ENCODE measurements at regions not wholly inside any gene's neighbourhood (a gene's known extent, or its start where the extent isn't known, plus 50 kb on each side); places are given as distances from the start of the nearest gene placed in this dataset.

DNA sequence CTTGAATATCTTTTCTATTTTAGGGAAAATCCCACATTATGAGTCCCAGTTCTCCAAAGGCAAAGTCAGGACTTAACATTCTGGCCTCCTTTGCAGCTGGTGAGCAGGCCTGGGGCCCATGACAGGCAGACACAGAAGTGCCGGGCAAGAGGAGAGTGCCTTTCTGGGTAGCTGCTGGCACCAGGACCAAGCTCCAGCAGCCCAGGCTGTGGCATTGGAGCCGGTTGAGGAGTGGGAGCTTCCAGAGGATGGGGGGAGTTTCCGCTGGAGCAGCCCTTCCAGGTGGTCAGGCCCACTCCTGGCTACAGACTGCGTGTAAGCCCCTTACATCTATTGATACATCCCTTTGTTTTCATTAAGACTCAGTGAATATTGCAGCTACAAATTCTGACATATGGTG is 123.9 kb downstream of the URB2 start:
- ChIA-PET CTCF (interaction anchor here (1.1 kb wide), 2 partner anchors 9 to 35 kb away, joined by 3 read pairs; no protein-coding TSS in a partner anchor), POLR2A (interaction anchor here (0.7 kb wide), 1 partner anchor 34 kb away, joined by 3 read pairs; no protein-coding TSS in a partner anchor)
- Histone ChIP-seq H3K27ac (ENCODE audit: extremely low read depth, low read depth, low read length) (no peak overlapping the region), H3K36me3 (ENCODE audit: control insufficient read depth in 2 of 2, insufficient read depth in 1 of 2, low read length in 2 of 2) (no peaks in the 10 kb centered on the region), H3K4me3 (ENCODE audit: low read depth, low read length) (no peak overlapping the region), H3K4me1 (ENCODE audit: control insufficient read depth, insufficient read depth, low read length) (no peaks in the 10 kb centered on the region), H3K9me3 (ENCODE audit: control insufficient read depth, insufficient read depth, low read depth, low read length) (no peaks in the 10 kb centered on the region)
- TF ChIP-seq, protein P1, sequence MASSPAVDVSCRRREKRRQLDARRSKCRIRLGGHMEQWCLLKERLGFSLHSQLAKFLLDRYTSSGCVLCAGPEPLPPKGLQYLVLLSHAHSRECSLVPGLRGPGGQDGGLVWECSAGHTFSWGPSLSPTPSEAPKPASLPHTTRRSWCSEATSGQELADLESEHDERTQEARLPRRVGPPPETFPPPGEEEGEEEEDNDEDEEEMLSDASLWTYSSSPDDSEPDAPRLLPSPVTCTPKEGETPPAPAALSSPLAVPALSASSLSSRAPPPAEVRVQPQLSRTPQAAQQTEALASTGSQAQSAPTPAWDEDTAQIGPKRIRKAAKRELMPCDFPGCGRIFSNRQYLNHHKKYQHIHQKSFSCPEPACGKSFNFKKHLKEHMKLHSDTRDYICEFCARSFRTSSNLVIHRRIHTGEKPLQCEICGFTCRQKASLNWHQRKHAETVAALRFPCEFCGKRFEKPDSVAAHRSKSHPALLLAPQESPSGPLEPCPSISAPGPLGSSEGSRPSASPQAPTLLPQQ (tag by site-specific recombination; IDR thresholded peaks at IDR 0.05) = no peak
- peak; percentile 73 for TF ChIP-seq ZNF585B (tag by site-specific recombination; IDR thresholded peaks at IDR 0.05)

DNA sequence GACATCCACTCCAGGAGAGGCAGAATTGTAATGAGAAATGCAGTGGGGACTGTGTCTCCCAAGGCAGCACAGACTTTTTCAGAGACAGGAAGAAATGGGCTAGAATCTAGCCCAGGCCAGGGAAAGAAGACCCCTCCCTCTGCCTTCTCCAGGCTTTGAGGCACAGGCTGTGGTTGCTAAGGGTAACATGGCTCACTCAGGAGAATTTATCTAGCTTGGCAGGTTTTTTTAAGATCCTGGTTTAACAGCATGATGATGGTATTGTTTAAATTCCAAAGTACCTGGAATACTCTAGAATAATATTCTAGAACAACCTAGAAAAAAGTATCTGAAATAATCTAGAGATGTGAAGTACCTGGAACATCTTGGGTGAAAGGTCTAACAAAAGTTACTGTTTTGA is 125.6 kb downstream of the URB2 start:
- no peak for TF ChIP-seq KLF1 (tag by site-specific recombination; IDR thresholded peaks at IDR 0.05)
- TF ChIP-seq ZNF76 (tag by site-specific recombination; IDR thresholded peaks at IDR 0.05; ENCODE audit: borderline replicate concordance, low read depth) = no peak
- no peak for TF ChIP-seq ZNF23 (tag by site-specific recombination; IDR thresholded peaks at IDR 0.05; ENCODE audit: borderline replicate concordance)
- TF ChIP-seq ZNF248 (tag by site-specific recombination; IDR thresholded peaks at IDR 0.05) = no peak
- TF ChIP-seq KLF9 (tag by site-specific recombination; IDR thresholded peaks at IDR 0.05; ENCODE audit: low read depth) = no peak
- TF ChIP-seq ZNF677 (tag by site-specific recombination; IDR thresholded peaks at IDR 0.05) = no peak
- TF ChIP-seq ZBTB1 (tag by site-specific recombination; IDR thresholded peaks at IDR 0.05) = no peak
- Histone ChIP-seq H3K9me3 (ENCODE audit: control insufficient read depth, insufficient read depth, low read depth, low read length) (no peaks in the 10 kb centered on the region), H3K36me3 (ENCODE audit: control insufficient read depth in 2 of 2, insufficient read depth in 1 of 2, low read length in 2 of 2) (no peaks in the 10 kb centered on the region), H3K4me3 (ENCODE audit: low read depth, low read length) (no peak overlapping the region), H3K4me1 (ENCODE audit: control insufficient read depth, insufficient read depth, low read length) (no peaks in the 10 kb centered on the region), H3K27ac (ENCODE audit: extremely low read depth, low read depth, low read length) (no peak overlapping the region)
- ChIA-PET POLR2A (no interaction called here), CTCF (interaction anchor here (1.0 to 1.2 kb wide), 2 partner anchors 29 to 40 kb away, joined by 3 to 4 read pairs; no protein-coding TSS in a partner anchor)

GRCh38 chr1:229752679-229753078 is 126.6 kb downstream of the URB2 start:
- no peak overlapping the region for H3K4me3 ChIP-seq (ENCODE audit: low read depth, low read length)
- no peaks in the 10 kb centered on the region for H3K9me3 ChIP-seq (ENCODE audit: control insufficient read depth, insufficient read depth, low read depth, low read length)
- POLR2A ChIA-PET = no interaction called here
- CTCF ChIA-PET = interaction anchor here (1.0 to 1.2 kb wide), 2 partner anchors 26 to 30 kb away, joined by 3 to 4 read pairs; no protein-coding TSS in a partner anchor
- TF ChIP-seq ZBTB11 (tag by site-specific recombination; conservative IDR thresholded peaks at IDR 0.05; ENCODE audit: low read depth) (no peak), KLF9 (tag by site-specific recombination; IDR thresholded peaks at IDR 0.05; ENCODE audit: low read depth) (no peak), ZNF239 (tag by site-specific recombination; IDR thresholded peaks at IDR 0.05) (no peak), ZNF600 (tag by site-specific recombination; IDR thresholded peaks at IDR 0.05) (no peak), ZNF623 (tag by site-specific recombination; IDR thresholded peaks at IDR 0.05) (no peak), ZNF404 (tag by site-specific recombination; IDR thresholded peaks at IDR 0.05) (no peak), ZNF175 (tag by site-specific recombination; IDR thresholded peaks at IDR 0.05) (no peak), MZF1 (tag by site-specific recombination; IDR thresholded peaks at IDR 0.05; ENCODE audit: borderline replicate concordance) (no peak), ZNF670 (tag by site-specific recombination; IDR thresholded peaks at IDR 0.05; ENCODE audit: low read depth) (no peak)
- no peak overlapping the region for H3K27ac ChIP-seq (ENCODE audit: extremely low read depth, low read depth, low read length)
- no peaks in the 10 kb centered on the region for H3K4me1 ChIP-seq (ENCODE audit: control insufficient read depth, insufficient read depth, low read length)
- H3K36me3 ChIP-seq (ENCODE audit: control insufficient read depth in 2 of 2, insufficient read depth in 1 of 2, low read length in 2 of 2) = no peaks in the 10 kb centered on the region

Data from HEK293 (cell line).